HG02885 (cell line): ENCODE measurements at regions not wholly inside any gene's neighbourhood (a gene's known extent, or its start where the extent isn't known, plus 50 kb on each side); places are given as distances from the start of the nearest gene placed in this dataset.

Experiments used
- ATAC-seq: cut with Tn5 transposase; IDR thresholded peaks from one replicate; pipeline ENCODE4 v1.9.1; 2021; ENCODE audit warnings: mild to moderate bottlenecking; ENCODE audit not compliant: unreplicated experiment, poor library complexity

- no peak for ATAC-seq
Observed at GRCh38 chrX:39958850-39959249, 138.9 kb downstream of the BCOR start.

GRCh38 chrX:39960219-39960618 lies 137.5 kb downstream of the BCOR start:
- ATAC-seq = no peak

- no peak for ATAC-seq
Observed at GRCh38 chrX:39961441-39961840, 136.3 kb downstream of the BCOR start.

DNA sequence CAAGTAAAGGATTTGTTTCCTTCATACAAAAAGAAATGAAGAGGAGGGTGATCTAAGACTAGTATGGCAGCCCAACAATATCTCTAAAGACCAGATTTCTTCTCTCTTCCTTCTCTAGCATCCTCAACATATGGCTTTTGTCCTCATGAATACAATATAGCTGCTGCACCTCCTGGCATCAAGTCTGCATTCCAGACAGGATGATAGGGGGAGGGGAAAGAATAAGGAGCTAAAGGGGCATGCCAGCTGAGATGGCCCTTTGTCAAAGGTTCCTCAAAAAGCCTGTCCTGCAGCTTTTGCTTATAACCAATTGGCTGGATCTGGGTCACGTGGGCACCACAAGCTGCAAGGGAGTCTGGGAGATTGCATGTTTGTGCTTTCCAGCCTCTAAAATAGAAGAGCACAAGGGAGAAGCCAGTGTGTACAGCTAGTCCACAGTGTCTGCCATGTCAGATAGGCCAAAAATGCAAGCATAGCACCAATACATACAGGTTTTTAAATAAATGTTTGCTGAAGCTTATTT lies 132.6 kb downstream of the BCOR start:
- ATAC-seq = no peak

DNA sequence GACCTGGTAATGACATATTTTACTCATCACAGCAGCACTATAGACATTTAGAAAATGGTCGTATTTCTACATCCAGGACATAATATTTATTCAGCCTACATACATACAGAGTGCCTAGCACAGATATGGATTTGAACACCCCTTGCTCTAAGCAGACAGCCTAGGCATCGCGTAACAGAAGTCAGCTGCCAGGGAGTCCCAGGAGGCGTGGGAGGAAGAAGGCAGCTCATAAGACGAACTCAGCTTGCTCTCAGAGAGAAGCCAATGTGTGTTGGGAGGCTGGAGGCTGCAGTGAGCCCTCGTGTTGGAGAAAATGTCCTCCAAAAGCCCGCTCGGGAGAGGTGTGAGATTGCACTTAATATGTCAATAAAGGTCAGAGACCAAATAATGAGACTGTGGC lies 131.6 kb downstream of the BCOR start:
- ATAC-seq = no peak

DNA sequence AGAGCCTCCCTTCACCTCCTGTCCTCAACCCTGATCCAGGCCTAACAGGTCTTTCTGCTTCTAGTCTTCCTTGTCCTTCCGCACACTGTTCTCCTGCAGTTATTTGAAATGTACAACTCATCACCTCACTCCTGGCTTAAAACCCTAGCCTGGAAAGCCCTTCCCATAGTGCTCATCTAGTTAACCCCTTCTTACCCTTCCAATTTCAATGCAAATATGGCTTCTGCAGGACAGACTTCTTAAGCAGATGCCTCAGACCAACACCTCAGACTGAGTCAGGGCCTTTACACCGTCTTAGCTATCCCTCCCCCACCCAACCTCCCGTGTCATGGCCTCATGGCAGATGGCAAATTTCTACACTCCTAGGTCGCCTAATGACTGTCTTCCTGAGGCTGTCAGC lies 130.4 kb downstream of the BCOR start:
- no peak for ATAC-seq

GRCh38 chrX:39969099-39969818 lies 128.5 kb downstream of the BCOR start:
- ATAC-seq = no peak

DNA sequence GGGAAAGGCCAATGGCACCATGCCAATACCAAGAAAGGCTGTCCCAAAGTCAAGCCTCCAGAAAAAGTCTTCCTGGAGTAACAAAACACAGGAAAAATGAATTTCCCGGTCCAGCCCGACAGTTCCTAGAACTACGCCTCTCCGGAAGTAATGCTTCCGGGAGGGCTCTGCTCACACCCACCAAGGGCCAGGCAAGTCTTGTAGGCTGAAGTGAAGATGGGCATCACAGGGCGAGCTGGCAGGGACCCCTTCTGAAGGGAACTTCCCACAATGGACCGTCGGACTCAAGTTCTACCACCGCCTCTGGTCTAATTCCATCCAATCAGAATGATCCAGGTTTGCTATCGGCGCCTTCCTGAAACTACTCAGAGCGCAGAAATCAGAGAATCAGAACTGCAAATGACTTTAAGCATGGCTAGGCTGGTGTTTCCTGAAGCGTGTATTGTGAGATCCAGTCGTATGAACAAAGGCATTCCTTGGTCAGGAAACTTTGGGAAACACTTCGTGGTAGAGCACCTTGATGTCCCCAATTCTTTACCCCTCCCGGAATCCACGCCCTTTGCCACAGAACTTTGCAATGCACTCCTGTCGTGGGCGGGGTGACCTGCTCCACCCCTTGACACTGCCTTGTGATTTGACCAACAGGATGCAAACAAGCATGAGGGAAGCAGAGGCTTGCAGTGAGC lies 127.8 kb downstream of the BCOR start:
- no peak for ATAC-seq

DNA sequence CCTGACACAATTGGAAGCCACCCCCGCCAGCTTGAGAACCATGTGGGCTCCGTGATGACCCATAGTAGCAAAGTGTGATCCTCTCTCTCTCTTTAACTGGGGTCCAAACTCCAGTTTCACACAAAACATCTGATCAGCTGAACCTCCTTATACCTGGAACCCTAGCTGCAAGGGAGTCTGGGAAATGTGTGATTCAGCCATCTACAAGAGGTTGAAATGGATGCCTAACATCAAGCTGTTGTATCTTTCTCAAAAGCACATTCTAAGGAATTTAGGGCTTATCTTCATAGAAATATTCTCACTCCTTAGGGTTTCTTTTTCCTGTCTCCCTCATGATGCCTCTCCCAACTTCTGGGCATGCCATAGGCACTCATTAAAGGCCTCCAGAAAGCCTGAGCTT lies 126.0 kb downstream of the BCOR start:
- ATAC-seq = no peak

DNA sequence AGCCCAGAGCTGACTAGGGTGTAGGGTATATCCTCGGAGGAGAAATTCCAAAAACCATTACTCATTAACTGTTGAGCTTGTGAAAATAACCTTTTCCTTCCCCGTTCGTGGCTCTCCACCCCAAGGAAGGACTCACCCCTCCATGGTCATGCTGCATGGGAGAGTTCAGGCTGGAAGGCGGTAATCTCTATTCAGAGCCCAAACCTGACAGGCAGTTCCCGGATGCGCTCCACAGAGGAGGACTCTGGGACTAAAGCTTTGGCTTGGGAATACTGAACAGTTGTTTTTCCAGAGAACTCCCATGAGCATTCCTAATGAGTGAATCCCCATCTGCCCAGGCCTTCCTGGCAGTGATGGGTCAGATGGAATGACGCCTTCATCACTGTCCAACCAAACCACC lies 125.4 kb downstream of the BCOR start:
- no peak for ATAC-seq

- no peak for ATAC-seq
Observed at GRCh38 chrX:39973810-39974209, 123.9 kb downstream of the BCOR start.

- no peak for ATAC-seq
Observed at GRCh38 chrX:39974270-39974669, 123.5 kb downstream of the BCOR start.

DNA sequence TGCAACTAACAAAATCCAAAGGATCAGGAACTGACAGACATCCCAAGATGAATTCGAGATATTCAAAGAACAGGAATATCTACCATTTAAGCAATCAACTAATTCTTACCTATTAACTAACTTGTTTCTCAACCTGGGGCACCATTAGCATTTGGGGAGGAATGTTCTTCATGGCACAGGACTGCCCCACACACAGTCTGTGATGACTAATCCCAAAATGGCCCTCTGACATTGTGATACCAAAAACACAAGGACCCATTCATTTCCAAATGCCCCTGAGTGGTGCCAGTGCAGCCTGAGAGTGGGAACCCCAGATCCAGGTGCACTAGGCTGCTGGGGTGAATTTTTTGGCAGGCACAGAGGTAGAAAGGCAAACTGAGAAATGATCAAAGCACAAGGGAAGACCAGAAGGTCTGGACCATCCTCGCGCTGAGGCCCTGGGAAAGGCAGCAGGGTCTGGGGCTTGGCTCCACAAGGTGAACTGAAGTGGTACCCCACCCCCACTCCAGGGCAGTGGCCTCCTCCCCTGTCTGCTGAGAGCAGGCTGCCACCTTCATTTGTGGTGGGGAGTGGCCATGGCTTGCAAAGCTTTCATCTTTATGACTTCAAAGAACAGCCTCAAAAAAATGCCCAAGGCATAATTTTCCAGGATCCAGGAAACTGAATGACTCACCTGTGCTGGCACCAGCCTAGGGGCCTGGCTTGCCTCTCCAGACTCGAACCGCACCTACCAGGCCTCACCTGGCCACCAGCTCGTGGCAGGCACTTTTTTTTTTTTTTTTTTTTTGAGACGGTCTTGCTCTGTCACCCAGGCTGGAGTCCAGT lies 122.4 kb downstream of the BCOR start:
- ATAC-seq = no peak

DNA sequence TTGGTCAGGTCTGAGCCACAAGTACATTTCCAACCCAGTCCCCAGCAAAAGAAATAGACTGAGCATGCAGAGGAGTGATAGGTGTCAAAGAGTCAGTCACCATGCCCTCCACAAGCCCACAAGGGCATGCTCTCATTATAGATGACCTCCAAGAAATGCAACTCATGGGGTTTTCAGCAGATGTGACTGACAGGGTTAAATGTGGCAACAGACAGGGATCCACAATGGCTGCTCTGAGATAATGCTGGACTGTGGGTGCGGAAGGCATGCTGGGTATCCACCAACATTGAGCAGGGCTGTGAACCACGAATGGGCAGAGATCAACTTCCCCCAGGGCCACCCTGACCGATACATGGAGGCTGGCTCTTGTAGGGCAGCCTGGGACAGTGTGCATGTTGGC lies 115.8 kb downstream of the BCOR start:
- ATAC-seq = no peak

GRCh38 chrX:39982948-39983347 lies 114.8 kb downstream of the BCOR start:
- no peak for ATAC-seq

- ATAC-seq = no peak
Observed at GRCh38 chrX:39983715-39984114, 114.0 kb downstream of the BCOR start.

DNA sequence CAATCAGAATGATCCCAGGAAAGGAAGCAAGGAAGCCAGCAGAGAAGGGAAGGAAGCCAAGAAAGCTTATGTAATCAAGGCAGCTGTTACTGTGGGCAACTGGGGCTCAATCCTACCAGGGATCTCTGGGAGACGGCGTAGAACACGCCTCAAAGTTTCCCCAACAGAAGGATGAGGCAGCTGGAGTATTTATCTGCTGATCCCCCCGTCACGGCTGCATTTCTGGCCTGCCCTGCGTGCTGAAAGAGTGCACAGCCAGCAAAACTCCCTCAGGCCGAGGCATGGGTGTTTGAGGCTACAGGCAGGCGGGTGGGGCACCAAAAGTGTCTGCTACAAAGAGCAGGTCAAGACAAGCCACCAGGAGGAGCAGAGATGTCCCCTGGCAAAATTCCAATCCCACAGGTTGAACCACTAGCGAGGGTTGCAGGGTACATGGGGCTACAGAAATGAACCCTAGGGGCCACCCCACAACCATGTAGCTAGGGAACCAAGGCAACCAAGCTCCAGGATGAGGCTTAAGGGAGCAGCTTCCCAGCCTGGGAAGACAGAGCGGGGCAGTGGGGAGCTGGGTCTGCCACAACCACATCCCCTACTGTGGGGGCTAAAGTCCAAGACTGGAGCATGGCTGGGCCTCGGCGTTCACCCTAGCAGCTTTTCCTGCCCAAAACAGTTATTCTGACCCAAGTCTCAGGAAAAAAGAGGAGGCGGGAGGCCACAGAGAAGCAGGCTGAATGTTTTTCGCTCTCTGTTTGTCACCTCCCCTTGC lies 113.4 kb downstream of the BCOR start:
- ATAC-seq = no peak

GRCh38 chrX:39985071-39985470 lies 112.7 kb downstream of the BCOR start:
- ATAC-seq = no peak

DNA sequence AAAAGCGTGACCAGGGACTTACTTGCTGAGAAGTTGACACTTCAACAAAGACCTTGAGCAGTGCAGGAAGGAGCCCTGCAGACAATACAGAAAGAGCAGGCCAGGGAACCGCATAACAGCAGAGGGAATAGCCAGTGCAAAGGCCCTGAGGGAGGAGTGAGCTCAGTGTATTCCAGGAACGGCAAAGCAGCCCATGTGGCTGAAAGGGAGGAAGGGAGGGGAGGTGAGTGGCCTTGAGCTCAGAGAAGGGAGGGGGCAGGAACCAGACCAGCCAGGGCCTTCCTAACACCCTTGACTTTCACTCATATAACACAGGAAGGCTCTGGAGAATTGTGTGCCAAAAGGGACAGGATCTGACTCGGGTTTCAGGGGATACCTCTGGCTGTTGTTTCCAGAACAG lies 112.2 kb downstream of the BCOR start:
- ATAC-seq = no peak

GRCh38 chrX:39988496-39988895 lies 109.3 kb downstream of the BCOR start:
- ATAC-seq = no peak
